Kidney glomerular epithelial cell (primary cell): ENCODE measurements at regions not wholly inside any gene's neighbourhood (a gene's known extent, or its start where the extent isn't known, plus 50 kb on each side); places are given as distances from the start of the nearest gene placed in this dataset.

Experiments
- DNase-seq: peaks from one replicate; lab custom pipeline; 2025; lab: John Stamatoyannopoulos, UW

- no peak for DNase-seq
These were observed 203.5 kb upstream of the GUCY1A2 start for GRCh38 chr11:107221748-107222285.

GRCh38 chr11:107218123-107219013 is 200.1 kb upstream of the GUCY1A2 start:
- no peak for DNase-seq

- DNase-seq: no peak
These were observed 199.2 kb upstream of the GUCY1A2 start for GRCh38 chr11:107217444-107217843.

- no peak for DNase-seq
These were observed 196.7 kb upstream of the GUCY1A2 start for GRCh38 chr11:107215010-107215409.

GRCh38 chr11:107203656-107204055 is 185.4 kb upstream of the GUCY1A2 start:
- no peak for DNase-seq

GRCh38 chr11:107202241-107202640 is 184.0 kb upstream of the GUCY1A2 start:
- peak; percentile 25 for DNase-seq

GRCh38 chr11:107198490-107199007 is 180.3 kb upstream of the GUCY1A2 start:
- no peak for DNase-seq

GRCh38 chr11:107197932-107198331 is 179.7 kb upstream of the GUCY1A2 start:
- DNase-seq: no peak

- DNase-seq: no peak
These were observed 178.5 kb upstream of the GUCY1A2 start for GRCh38 chr11:107196732-107197131.

GRCh38 chr11:107184986-107185385 is 166.7 kb upstream of the GUCY1A2 start:
- DNase-seq: no peak

GRCh38 chr11:107183953-107184352 is 165.7 kb upstream of the GUCY1A2 start:
- DNase-seq: peak; percentile 6

GRCh38 chr11:107182978-107183377 is 164.7 kb upstream of the GUCY1A2 start:
- DNase-seq: peak; percentile 90

- no peak for DNase-seq
These were observed 162.0 kb upstream of the GUCY1A2 start for GRCh38 chr11:107180236-107180635.

GRCh38 chr11:107179829-107180228 is 161.6 kb upstream of the GUCY1A2 start:
- no peak for DNase-seq

GRCh38 chr11:107177106-107177477 is 158.8 kb upstream of the GUCY1A2 start:
- DNase-seq: no peak

GRCh38 chr11:107176148-107177105 is 158.2 kb upstream of the GUCY1A2 start:
- DNase-seq: no peak

GRCh38 chr11:107174856-107175255 is 156.6 kb upstream of the GUCY1A2 start:
- DNase-seq: no peak

- DNase-seq: no peak
These were observed 154.7 kb upstream of the GUCY1A2 start for GRCh38 chr11:107172996-107173395.

GRCh38 chr11:107157809-107158187 is 139.5 kb upstream of the GUCY1A2 start:
- no peak for DNase-seq

GRCh38 chr11:107157146-107157808 is 139.0 kb upstream of the GUCY1A2 start:
- DNase-seq: no peak

GRCh38 chr11:107151579-107151978 is 133.3 kb upstream of the GUCY1A2 start:
- no peak for DNase-seq

- DNase-seq: no peak
These were observed 132.9 kb upstream of the GUCY1A2 start for GRCh38 chr11:107151158-107151557.
